ENCODE measurements at regions not wholly inside any gene's neighbourhood (a gene's known extent, or its start where the extent isn't known, plus 50 kb on each side); places are given as distances from the start of the nearest gene placed in this dataset.
A peak's percentile ranks its signal among the peaks of the same experiment; 100 is the strongest.

- DNase-seq (ENCODE audit: low spot score) = peak; percentile 29
Observed at GRCh38 chr21:40901691-40902090, 54.7 kb upstream of the DSCAM start.

GRCh38 chr21:40902299-40902698 lies 55.3 kb upstream of the DSCAM start:
- peak; percentile 84 for DNase-seq (ENCODE audit: low spot score)

GRCh38 chr21:40902993-40903392 lies 56.0 kb upstream of the DSCAM start:
- no peak for DNase-seq (ENCODE audit: low spot score)

- no peak for DNase-seq (ENCODE audit: low spot score)
Observed at GRCh38 chr21:40905251-40905650, 58.3 kb upstream of the DSCAM start.

GRCh38 chr21:40912375-40912774 lies 65.4 kb upstream of the DSCAM start:
- no peak for DNase-seq (ENCODE audit: low spot score)

- DNase-seq (ENCODE audit: low spot score) = no peak
Observed at GRCh38 chr21:40915114-40915513, 68.2 kb upstream of the DSCAM start.

GRCh38 chr21:40923407-40923806 lies 76.4 kb upstream of the DSCAM start:
- DNase-seq (ENCODE audit: low spot score) = no peak

GRCh38 chr21:40923901-40924300 lies 76.9 kb upstream of the DSCAM start:
- DNase-seq (ENCODE audit: low spot score) = no peak

GRCh38 chr21:40924641-40925040 lies 77.7 kb upstream of the DSCAM start:
- no peak for DNase-seq (ENCODE audit: low spot score)

- no peak for DNase-seq (ENCODE audit: low spot score)
Observed at GRCh38 chr21:40926238-40926637, 79.3 kb upstream of the DSCAM start.

GRCh38 chr21:40929833-40930232 lies 82.9 kb upstream of the DSCAM start:
- DNase-seq (ENCODE audit: low spot score) = no peak

GRCh38 chr21:40931197-40931596 lies 84.2 kb upstream of the DSCAM start:
- DNase-seq (ENCODE audit: low spot score) = no peak

GRCh38 chr21:40936178-40936577 lies 89.2 kb upstream of the DSCAM start:
- DNase-seq (ENCODE audit: low spot score) = no peak

- DNase-seq (ENCODE audit: low spot score) = no peak
Observed at GRCh38 chr21:40936771-40937261, 89.9 kb upstream of the DSCAM start.

- no peak for DNase-seq (ENCODE audit: low spot score)
Observed at GRCh38 chr21:40938078-40938477, 91.1 kb upstream of the DSCAM start.

- no peak for DNase-seq (ENCODE audit: low spot score)
Observed at GRCh38 chr21:40938611-40939010, 91.7 kb upstream of the DSCAM start.

- no peak for DNase-seq (ENCODE audit: low spot score)
Observed at GRCh38 chr21:40947713-40948112, 100.8 kb upstream of the DSCAM start.

GRCh38 chr21:40950970-40951369 lies 104.0 kb upstream of the DSCAM start:
- DNase-seq (ENCODE audit: low spot score) = no peak

- DNase-seq (ENCODE audit: low spot score) = no peak
Observed at GRCh38 chr21:40952551-40953323, 105.8 kb upstream of the DSCAM start.

GRCh38 chr21:40964691-40965090 lies 117.7 kb upstream of the DSCAM start:
- DNase-seq (ENCODE audit: low spot score) = no peak

- no peak for DNase-seq (ENCODE audit: low spot score)
Observed at GRCh38 chr21:40967771-40968170, 120.8 kb upstream of the DSCAM start.

- no peak for DNase-seq (ENCODE audit: low spot score)
Observed at GRCh38 chr21:40972151-40972550, 125.2 kb upstream of the DSCAM start.

GRCh38 chr21:40976198-40977109 lies 129.5 kb upstream of the DSCAM start:
- DNase-seq (ENCODE audit: low spot score) = no peak

Measured in Ammon's horn (tissue), 1 donor.